IMR-90 (cell line): ENCODE measurements at regions not wholly inside any gene's neighbourhood (a gene's known extent, or its start where the extent isn't known, plus 50 kb on each side); places are given as distances from the start of the nearest gene placed in this dataset.

Source experiments
- ATAC-seq: fragments of 200-7000 bp; cut with Tn5 transposase; 2 replicates; pipeline ENCODE4 v1.9.1; 2020; ENCODE audit warnings: low read depth, mild to moderate bottlenecking, moderate library complexity
- BruUV-seq: library from RNA; stranded (reverse); fragments of 400-500 nt; replicated peaks from 2 replicates; lab custom pipeline; 2021; lab: Mats Ljungman, UMichigan
- CTCF ChIA-PET: fragments of 300-600 bp; formaldehyde crosslinking; extraction: SDS; loops from one replicate; lab custom pipeline; 2021; ENCODE audit warnings: antibody characterized with exemption; lab: Yijun Ruan, JAX
- POLR2A ChIA-PET: fragments of 300-600 bp; sonication (Branson Sonifier 250); formaldehyde crosslinking; loops from one replicate; lab custom pipeline; 2022; ENCODE audit warnings: antibody characterized with exemption; ENCODE audit not compliant: unreplicated experiment; lab: Charles Lee
- DNase-seq: peaks from one replicate; pipeline ENCODE4 v3.0.0; 2013
- H2AFZ ChIP-seq: replicated peaks from 2 replicates; pipeline ENCODE3; 2013; ENCODE audit warnings: low read length, mild to moderate bottlenecking; ENCODE audit not compliant: poor library complexity
- H2AK5ac ChIP-seq: 2 replicates; pipeline ENCODE4 v1.6.1; 2013; ENCODE audit warnings: low read depth, low read length, inconsistent platforms
- H2AK9ac ChIP-seq: replicated peaks from 2 replicates; pipeline ENCODE3; 2013; ENCODE audit warnings: mild to moderate bottlenecking, low read depth, low read length, moderate library complexity; ENCODE audit not compliant: poor library complexity
- H2BK120ac ChIP-seq: 2 replicates; pipeline ENCODE4 v1.6.1; 2013; ENCODE audit warnings: low read depth, low read length, inconsistent platforms
- H2BK15ac ChIP-seq: 3 replicates; pipeline ENCODE4 v1.6.1; 2013; ENCODE audit warnings: low read depth, low read length, inconsistent platforms
- H2BK20ac ChIP-seq: 2 replicates; pipeline ENCODE4 v1.6.1; 2013; ENCODE audit warnings: low read depth, mild to moderate bottlenecking, inconsistent platforms, low read length, moderate library complexity
- H2BK5ac ChIP-seq: 2 replicates; pipeline ENCODE4 v1.6.1; 2013; ENCODE audit warnings: mild to moderate bottlenecking, low read depth, low read length, inconsistent platforms; ENCODE audit not compliant: poor library complexity, severe bottlenecking
- H3K14ac ChIP-seq: replicated peaks from 2 replicates; pipeline ENCODE4 v1.6.1; 2013; ENCODE audit warnings: low read depth, low read length, inconsistent platforms
- H3K18ac ChIP-seq: 2 replicates; pipeline ENCODE4 v1.6.1; 2013; ENCODE audit warnings: low read depth, low read length, control low read depth
- H3K23ac ChIP-seq: 2 replicates; pipeline ENCODE4 v1.6.1; 2013; ENCODE audit warnings: low read depth, low read length, inconsistent platforms
- H3K27ac ChIP-seq: 2 replicates; pipeline ENCODE4 v1.5.1; 2013; ENCODE audit warnings: mild to moderate bottlenecking, control low read depth, low read length; ENCODE audit not compliant: insufficient read depth
- H3K27me3 ChIP-seq: 2 replicates; pipeline ENCODE4 v1.6.1; 2013; ENCODE audit warnings: low read length; ENCODE audit not compliant: control insufficient read depth, insufficient read depth
- H3K36me3 ChIP-seq: 2 replicates; pipeline ENCODE4 v1.6.1; 2013; ENCODE audit warnings: low read length, mixed read lengths; ENCODE audit not compliant: control insufficient read depth, insufficient read depth
- H3K4ac ChIP-seq: 2 replicates; pipeline ENCODE4 v1.6.1; 2013; ENCODE audit warnings: low read depth, low read length, inconsistent platforms
- H3K4me1 ChIP-seq: 2 replicates; pipeline ENCODE4 v1.6.1; 2013; ENCODE audit warnings: low read length, mixed read lengths; ENCODE audit not compliant: control insufficient read depth, insufficient read depth
- H3K4me2 ChIP-seq: 2 replicates; pipeline ENCODE4 v1.6.1; 2013; ENCODE audit warnings: low read depth, mild to moderate bottlenecking, control low read depth, low read length, moderate library complexity
- H3K4me3 ChIP-seq: 2 replicates; pipeline ENCODE4 v1.5.1; 2013; ENCODE audit warnings: low read depth, mild to moderate bottlenecking, control low read depth, low read length, moderate library complexity; ENCODE audit not compliant: insufficient read depth
- H3K56ac ChIP-seq: 2 replicates; pipeline ENCODE4 v1.6.1; 2013; ENCODE audit warnings: low read length, inconsistent platforms; ENCODE audit not compliant: insufficient read depth; ENCODE audit errors: extremely low read depth
- H3K79me1 ChIP-seq, 2 experiments: 2 replicates each; pipeline ENCODE4 v1.6.1; 2013; ENCODE audit warnings: low read length in 2 of 2, inconsistent platforms in 1 of 2, low read depth in 1 of 2
- H3K9ac ChIP-seq: 2 replicates; pipeline ENCODE4 v1.6.1; 2013; ENCODE audit warnings: low read depth, low read length, control low read depth
- H3K9me1 ChIP-seq: 2 replicates; pipeline ENCODE4 v1.6.1; 2013; ENCODE audit warnings: low read length, inconsistent platforms; ENCODE audit not compliant: insufficient read depth
- H3K9me3 ChIP-seq: 2 replicates; pipeline ENCODE4 v1.6.1; 2013; ENCODE audit warnings: low read length; ENCODE audit not compliant: control insufficient read depth, insufficient read depth
- H4K20me1 ChIP-seq: 2 replicates; pipeline ENCODE4 v1.6.1; 2013; ENCODE audit warnings: low read length, inconsistent platforms; ENCODE audit not compliant: insufficient read depth
- H4K5ac ChIP-seq: 2 replicates; pipeline ENCODE4 v1.6.1; 2013; ENCODE audit warnings: mild to moderate bottlenecking, low read depth, low read length, control low read depth
- H4K8ac ChIP-seq, 2 experiments: 2 replicates each; pipeline ENCODE4 v1.6.1; 2013; ENCODE audit warnings: low read depth in 2 of 2, low read length in 2 of 2, control low read depth in 1 of 2, inconsistent platforms in 1 of 2
- H4K91ac ChIP-seq: 2 replicates; pipeline ENCODE4 v1.6.1; 2013; ENCODE audit warnings: low read depth, low read length, inconsistent platforms; ENCODE audit not compliant: insufficient read depth
- BHLHE40 ChIP-seq: fragments of 150-350 bp; IDR thresholded peaks from 2 replicates; pipeline ENCODE4 v1.6.1; 2016; ENCODE audit warnings: mild to moderate bottlenecking, low read depth, low read length
- CEBPB ChIP-seq: IDR thresholded peaks from 2 replicates; pipeline ENCODE4 v1.6.1; 2012; ENCODE audit warnings: low read depth, low read length, improper control_type of control experiment
- CHD1 ChIP-seq: IDR thresholded peaks from 2 replicates; pipeline ENCODE4 v1.6.1; 2012; ENCODE audit warnings: low read depth, low read length, improper control_type of control experiment
- FOS ChIP-seq: fragments of 150-350 bp; IDR thresholded peaks from 2 replicates; pipeline ENCODE4 v1.6.1; 2016; ENCODE audit warnings: low read depth, low read length
- MAFK ChIP-seq: IDR thresholded peaks from 2 replicates; pipeline ENCODE4 v1.6.1; 2012; ENCODE audit warnings: low read depth, low read length, improper control_type of control experiment
- MAZ ChIP-seq: IDR thresholded peaks from 2 replicates; pipeline ENCODE4 v1.6.1; 2012; ENCODE audit warnings: low read depth, mild to moderate bottlenecking, low read length, improper control_type of control experiment, moderate library complexity, borderline replicate concordance
- MXI1 ChIP-seq: IDR thresholded peaks from 2 replicates; pipeline ENCODE4 v1.6.1; 2012; ENCODE audit warnings: low read depth, mild to moderate bottlenecking, low read length, moderate library complexity, borderline replicate concordance
- NFE2L2 ChIP-seq: fragments of 150-350 bp; IDR thresholded peaks from 2 replicates; pipeline ENCODE4 v1.6.1; 2016; ENCODE audit warnings: low read depth, mild to moderate bottlenecking, low read length
- POLR2A ChIP-seq: IDR thresholded peaks from 2 replicates; pipeline ENCODE4 v1.6.1; 2012; ENCODE audit warnings: mild to moderate bottlenecking, low read depth, low read length
- RAD21 ChIP-seq: IDR thresholded peaks from 2 replicates; pipeline ENCODE4 v1.6.1; 2012; ENCODE audit warnings: low read length, improper control_type of control experiment
- RCOR1 ChIP-seq: IDR thresholded peaks from 2 replicates; pipeline ENCODE4 v1.6.1; 2012; ENCODE audit warnings: mild to moderate bottlenecking, low read length, improper control_type of control experiment; ENCODE audit not compliant: insufficient replicate concordance
- RFX5 ChIP-seq: IDR thresholded peaks from 2 replicates; pipeline ENCODE4 v1.8.0; 2012; ENCODE audit warnings: low read depth, mild to moderate bottlenecking, low read length, moderate library complexity
- SMC3 ChIP-seq: fragments of 150-350 bp; IDR thresholded peaks from 2 replicates; pipeline ENCODE4 v1.6.1; 2016; ENCODE audit warnings: low read depth, mild to moderate bottlenecking, antibody characterized with exemption, low read length, moderate library complexity
- WGBS, 2 experiments: methylation state at CpG; one replicate each; pipeline versions ENCODE4 v1.1.5 to v1.1.7; 2013; ENCODE audit warnings: missing lambda C conversion rate in 2 of 2; ENCODE audit not compliant: insufficient read length in 1 of 2; ENCODE audit errors: extremely low coverage in 2 of 2; 5-methylcytosine and 5-hydroxymethylcytosine counted together
- dilution Hi-C: fragments of 300-500 bp; cut with HindIII; formaldehyde crosslinking; loops from one replicate; pipeline ENCODE4 v1.14.3; 2018; ENCODE audit warnings: low sequenced_read_pairs; ENCODE audit not compliant: unreplicated experiment
- in situ Hi-C: fragments of 300-500 bp; cut with MboI; formaldehyde crosslinking; loops from 3 replicates; pipeline ENCODE4 v1.14.3; 2019; ENCODE audit warnings: low sequenced_read_pairs, inconsistent platforms, mixed read lengths
- intact Hi-C: fragments of 100-400 bp; cut with micrococcal nuclease; formaldehyde crosslinking; loops from 2 replicates; pipeline ENCODE4 v1.10.0; 2022
- TF ChIP-seq, protein P1 (sequence below): fragments of 150-350 bp; IDR thresholded peaks from 2 replicates; pipeline ENCODE4 v1.6.1; 2017; ENCODE audit warnings: mild to moderate bottlenecking, antibody characterized with exemption, low read length, low read depth
- TF ChIP-seq, protein P2 (sequence below): conservative IDR thresholded peaks from 2 replicates; pipeline ENCODE4 v1.5.1; 2012; ENCODE audit warnings: mild to moderate bottlenecking, low read depth, low read length, improper control_type of control experiment
- TF ChIP-seq, protein P3 (sequence below): fragments of 150-350 bp; IDR thresholded peaks from 2 replicates; pipeline ENCODE4 v1.6.1; 2016; ENCODE audit warnings: low read depth, mild to moderate bottlenecking, low read length, moderate library complexity, borderline replicate concordance

DNA sequence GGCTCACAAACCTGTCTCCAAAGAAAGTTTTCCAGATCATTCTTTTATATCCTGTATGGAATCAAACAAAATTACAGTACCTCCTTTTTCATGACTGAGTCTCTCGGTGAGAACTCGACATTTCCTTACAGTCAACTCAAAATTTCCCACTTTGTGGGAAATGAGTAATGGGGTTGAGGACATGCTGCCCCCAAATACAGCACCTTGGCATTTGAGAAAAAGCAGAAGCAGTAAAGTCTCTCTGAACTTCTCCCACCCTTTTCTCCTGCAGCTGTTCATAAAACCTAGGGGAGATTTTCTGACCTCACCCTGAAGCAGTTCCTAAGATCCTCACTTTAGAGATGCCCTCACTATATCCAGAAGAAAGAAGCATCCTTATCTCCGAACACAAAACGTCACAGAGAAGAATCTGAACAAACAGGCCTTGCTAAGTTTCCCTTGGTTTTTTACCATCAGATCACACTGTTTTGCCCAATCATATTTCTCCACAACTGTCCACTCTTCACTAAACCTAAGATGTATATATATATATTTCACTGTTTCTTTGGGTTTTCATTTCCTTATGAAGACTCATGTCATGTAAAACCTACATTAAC, 96.1 kb upstream of the APC start:
- no peak for DNase-seq
- in situ Hi-C loops, result no loop called here
- peaks cover 2% of the 10 kb centered on the region; the same call in 1 of the 2 replicates for H3K27me3 ChIP-seq
- no peaks in the 10 kb centered on the region for H3K9me3 ChIP-seq
- no peaks in the 10 kb centered on the region for H3K79me1 ChIP-seq
- no peak overlapping the region for H3K4me3 ChIP-seq
- no peak overlapping the region for H2AK9ac ChIP-seq
- H4K5ac ChIP-seq, result no peak overlapping the region
- no peak overlapping the region for H2BK20ac ChIP-seq
- H4K20me1 ChIP-seq, result no peaks in the 10 kb centered on the region
- H2BK5ac ChIP-seq, result no peak overlapping the region
- dilution Hi-C loops, result no loop called here
- no peak overlapping the region for H3K4me2 ChIP-seq
- H3K9me1 ChIP-seq, result no peaks in the 10 kb centered on the region
- no peak overlapping the region for H3K23ac ChIP-seq
- no peak overlapping the region for H2AK5ac ChIP-seq
- no peak overlapping the region for H4K8ac ChIP-seq
- H2BK15ac ChIP-seq, result no peak overlapping the region
- no peak overlapping the region for H2BK120ac ChIP-seq
- POLR2A ChIA-PET, result no interaction called here
- ATAC-seq, result no peak
- no TSS peak for BruUV-seq
- H3K14ac ChIP-seq, result no peak overlapping the region
- intact Hi-C loops, result no loop called here
- no peak overlapping the region for H4K91ac ChIP-seq
- no peak overlapping the region for H3K27ac ChIP-seq
- H3K4ac ChIP-seq, result no peak overlapping the region
- TF ChIP-seq BHLHE40, result no peak
- no peak for TF ChIP-seq FOS
- no peak for TF ChIP-seq SMC3
- TF ChIP-seq RAD21, result no peak
- TF ChIP-seq MAZ, result no peak
- no peak for TF ChIP-seq RFX5
- TF ChIP-seq RCOR1, result no peak
- TF ChIP-seq, protein P1, sequence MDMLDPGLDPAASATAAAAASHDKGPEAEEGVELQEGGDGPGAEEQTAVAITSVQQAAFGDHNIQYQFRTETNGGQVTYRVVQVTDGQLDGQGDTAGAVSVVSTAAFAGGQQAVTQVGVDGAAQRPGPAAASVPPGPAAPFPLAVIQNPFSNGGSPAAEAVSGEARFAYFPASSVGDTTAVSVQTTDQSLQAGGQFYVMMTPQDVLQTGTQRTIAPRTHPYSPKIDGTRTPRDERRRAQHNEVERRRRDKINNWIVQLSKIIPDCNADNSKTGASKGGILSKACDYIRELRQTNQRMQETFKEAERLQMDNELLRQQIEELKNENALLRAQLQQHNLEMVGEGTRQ, result no peak
- no peak for TF ChIP-seq NFE2L2
- no peak for TF ChIP-seq MXI1
- TF ChIP-seq, protein P2, sequence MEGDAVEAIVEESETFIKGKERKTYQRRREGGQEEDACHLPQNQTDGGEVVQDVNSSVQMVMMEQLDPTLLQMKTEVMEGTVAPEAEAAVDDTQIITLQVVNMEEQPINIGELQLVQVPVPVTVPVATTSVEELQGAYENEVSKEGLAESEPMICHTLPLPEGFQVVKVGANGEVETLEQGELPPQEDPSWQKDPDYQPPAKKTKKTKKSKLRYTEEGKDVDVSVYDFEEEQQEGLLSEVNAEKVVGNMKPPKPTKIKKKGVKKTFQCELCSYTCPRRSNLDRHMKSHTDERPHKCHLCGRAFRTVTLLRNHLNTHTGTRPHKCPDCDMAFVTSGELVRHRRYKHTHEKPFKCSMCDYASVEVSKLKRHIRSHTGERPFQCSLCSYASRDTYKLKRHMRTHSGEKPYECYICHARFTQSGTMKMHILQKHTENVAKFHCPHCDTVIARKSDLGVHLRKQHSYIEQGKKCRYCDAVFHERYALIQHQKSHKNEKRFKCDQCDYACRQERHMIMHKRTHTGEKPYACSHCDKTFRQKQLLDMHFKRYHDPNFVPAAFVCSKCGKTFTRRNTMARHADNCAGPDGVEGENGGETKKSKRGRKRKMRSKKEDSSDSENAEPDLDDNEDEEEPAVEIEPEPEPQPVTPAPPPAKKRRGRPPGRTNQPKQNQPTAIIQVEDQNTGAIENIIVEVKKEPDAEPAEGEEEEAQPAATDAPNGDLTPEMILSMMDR, result no peak
- no peak for TF ChIP-seq POLR2A
- TF ChIP-seq MAFK, result no peak
- TF ChIP-seq CEBPB, result no peak
- TF ChIP-seq, protein P3, sequence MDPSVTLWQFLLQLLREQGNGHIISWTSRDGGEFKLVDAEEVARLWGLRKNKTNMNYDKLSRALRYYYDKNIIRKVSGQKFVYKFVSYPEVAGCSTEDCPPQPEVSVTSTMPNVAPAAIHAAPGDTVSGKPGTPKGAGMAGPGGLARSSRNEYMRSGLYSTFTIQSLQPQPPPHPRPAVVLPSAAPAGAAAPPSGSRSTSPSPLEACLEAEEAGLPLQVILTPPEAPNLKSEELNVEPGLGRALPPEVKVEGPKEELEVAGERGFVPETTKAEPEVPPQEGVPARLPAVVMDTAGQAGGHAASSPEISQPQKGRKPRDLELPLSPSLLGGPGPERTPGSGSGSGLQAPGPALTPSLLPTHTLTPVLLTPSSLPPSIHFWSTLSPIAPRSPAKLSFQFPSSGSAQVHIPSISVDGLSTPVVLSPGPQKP, result no peak
- TF ChIP-seq CHD1, result no peak
- H3K9ac ChIP-seq, result no peak overlapping the region
- no peaks in the 10 kb centered on the region for H3K4me1 ChIP-seq
- H2AFZ ChIP-seq, result no peak overlapping the region
- no peak overlapping the region for H3K56ac ChIP-seq
- WGBS, 2 experiments, result no CpG with 5 or more reads among the region's 4 CpGs
- H3K18ac ChIP-seq, result no peak overlapping the region
- CTCF ChIA-PET, result no interaction called here
- H3K36me3 ChIP-seq, result no peaks in the 10 kb centered on the region
